ENCODE measurements at regions not wholly inside any gene's neighbourhood (a gene's known extent, or its start where the extent isn't known, plus 50 kb on each side); places are given as distances from the start of the nearest gene placed in this dataset.

- TF ChIP-seq, protein P1, sequence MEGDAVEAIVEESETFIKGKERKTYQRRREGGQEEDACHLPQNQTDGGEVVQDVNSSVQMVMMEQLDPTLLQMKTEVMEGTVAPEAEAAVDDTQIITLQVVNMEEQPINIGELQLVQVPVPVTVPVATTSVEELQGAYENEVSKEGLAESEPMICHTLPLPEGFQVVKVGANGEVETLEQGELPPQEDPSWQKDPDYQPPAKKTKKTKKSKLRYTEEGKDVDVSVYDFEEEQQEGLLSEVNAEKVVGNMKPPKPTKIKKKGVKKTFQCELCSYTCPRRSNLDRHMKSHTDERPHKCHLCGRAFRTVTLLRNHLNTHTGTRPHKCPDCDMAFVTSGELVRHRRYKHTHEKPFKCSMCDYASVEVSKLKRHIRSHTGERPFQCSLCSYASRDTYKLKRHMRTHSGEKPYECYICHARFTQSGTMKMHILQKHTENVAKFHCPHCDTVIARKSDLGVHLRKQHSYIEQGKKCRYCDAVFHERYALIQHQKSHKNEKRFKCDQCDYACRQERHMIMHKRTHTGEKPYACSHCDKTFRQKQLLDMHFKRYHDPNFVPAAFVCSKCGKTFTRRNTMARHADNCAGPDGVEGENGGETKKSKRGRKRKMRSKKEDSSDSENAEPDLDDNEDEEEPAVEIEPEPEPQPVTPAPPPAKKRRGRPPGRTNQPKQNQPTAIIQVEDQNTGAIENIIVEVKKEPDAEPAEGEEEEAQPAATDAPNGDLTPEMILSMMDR (conservative IDR thresholded peaks at IDR 0.05; ENCODE audit: low read length): no peak
- TF ChIP-seq EZH2phosphoT487 (IDR thresholded peaks at IDR 0.05; ENCODE audit: borderline replicate concordance): no peak
Observed at GRCh38 chr13:63706751-63707150, 2291.1 kb upstream of the PCDH20 start.

Data from Loucy (cell line).